GM12875 (cell line): ENCODE measurements at regions not wholly inside any gene's neighbourhood (a gene's known extent, or its start where the extent isn't known, plus 50 kb on each side); places are given as distances from the start of the nearest gene placed in this dataset.

Experiments
- H3K4me3 ChIP-seq: one replicate; pipeline ENCODE4 v1.5.1; 2011; ENCODE audit warnings: low read depth, low read length, control low read depth
- TF ChIP-seq, protein P1 (sequence below): IDR thresholded peaks from 2 replicates; pipeline ENCODE4 v1.5.1; 2011; ENCODE audit warnings: low read depth, mild to moderate bottlenecking, control low read depth, inconsistent platforms, low read length, moderate library complexity, borderline replicate concordance; ENCODE audit not compliant: insufficient read depth

DNA sequence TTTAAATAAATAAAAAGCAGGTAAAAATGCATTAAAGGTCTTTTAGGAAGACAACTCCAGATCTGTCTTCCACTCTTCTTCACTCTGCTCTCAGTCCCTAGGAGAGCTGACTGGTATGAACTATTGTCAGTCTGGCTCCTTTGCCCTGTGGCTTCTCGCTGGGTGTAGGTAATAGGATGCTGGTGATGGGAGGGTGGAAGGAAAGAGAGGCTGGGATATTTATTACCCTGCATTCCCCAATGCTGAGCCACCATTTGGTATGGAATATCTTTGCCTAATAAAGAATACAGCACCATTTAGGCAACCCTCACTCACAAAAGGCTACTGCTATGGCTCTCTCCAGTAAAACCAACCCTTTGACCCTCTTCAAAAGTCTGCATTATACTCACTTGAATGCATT, 326.9 kb downstream of the CNTN3 start:
- H3K4me3 ChIP-seq = no peak overlapping the region
- TF ChIP-seq, protein P1, sequence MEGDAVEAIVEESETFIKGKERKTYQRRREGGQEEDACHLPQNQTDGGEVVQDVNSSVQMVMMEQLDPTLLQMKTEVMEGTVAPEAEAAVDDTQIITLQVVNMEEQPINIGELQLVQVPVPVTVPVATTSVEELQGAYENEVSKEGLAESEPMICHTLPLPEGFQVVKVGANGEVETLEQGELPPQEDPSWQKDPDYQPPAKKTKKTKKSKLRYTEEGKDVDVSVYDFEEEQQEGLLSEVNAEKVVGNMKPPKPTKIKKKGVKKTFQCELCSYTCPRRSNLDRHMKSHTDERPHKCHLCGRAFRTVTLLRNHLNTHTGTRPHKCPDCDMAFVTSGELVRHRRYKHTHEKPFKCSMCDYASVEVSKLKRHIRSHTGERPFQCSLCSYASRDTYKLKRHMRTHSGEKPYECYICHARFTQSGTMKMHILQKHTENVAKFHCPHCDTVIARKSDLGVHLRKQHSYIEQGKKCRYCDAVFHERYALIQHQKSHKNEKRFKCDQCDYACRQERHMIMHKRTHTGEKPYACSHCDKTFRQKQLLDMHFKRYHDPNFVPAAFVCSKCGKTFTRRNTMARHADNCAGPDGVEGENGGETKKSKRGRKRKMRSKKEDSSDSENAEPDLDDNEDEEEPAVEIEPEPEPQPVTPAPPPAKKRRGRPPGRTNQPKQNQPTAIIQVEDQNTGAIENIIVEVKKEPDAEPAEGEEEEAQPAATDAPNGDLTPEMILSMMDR = no peak

DNA sequence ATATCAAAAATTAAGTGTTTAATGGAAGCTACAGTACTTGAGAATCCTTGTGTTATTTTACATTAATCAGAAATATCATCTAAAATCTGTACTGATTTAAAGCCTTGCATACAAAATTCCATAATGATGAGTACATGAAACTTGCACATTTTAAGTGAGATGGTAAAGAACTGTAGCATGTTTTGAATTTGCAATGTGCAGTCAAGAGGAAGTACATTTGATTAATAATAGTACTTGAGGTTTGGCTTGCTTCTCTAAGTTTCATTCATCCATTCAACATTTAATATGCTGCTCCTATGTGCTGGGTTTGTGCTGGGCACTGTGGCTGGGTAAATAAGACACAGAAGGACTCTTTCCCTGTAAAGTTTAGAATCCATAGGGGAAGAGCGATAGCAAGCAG, 332.3 kb downstream of the CNTN3 start:
- TF ChIP-seq, protein P1 = no peak
- H3K4me3 ChIP-seq = no peak overlapping the region

DNA sequence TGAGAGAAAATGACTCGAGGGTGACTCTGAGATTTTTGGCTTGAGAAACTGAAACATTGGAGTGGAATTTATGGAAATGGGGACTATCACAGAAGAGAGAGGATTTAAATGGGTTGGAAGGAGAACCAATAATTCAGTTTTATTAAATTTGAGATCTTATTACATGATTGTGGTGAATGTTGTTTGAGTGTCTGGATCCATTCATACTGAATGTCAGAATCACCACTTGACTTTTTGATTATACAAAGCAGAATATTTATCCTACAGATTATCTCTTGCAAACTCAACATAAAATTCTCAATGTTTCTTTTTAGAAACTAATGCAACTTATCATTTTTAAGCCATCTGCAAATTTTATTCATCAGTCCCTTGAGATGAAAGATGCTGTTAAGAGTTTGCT, 332.8 kb downstream of the CNTN3 start:
- TF ChIP-seq, protein P1 = no peak
- H3K4me3 ChIP-seq = no peak overlapping the region

DNA sequence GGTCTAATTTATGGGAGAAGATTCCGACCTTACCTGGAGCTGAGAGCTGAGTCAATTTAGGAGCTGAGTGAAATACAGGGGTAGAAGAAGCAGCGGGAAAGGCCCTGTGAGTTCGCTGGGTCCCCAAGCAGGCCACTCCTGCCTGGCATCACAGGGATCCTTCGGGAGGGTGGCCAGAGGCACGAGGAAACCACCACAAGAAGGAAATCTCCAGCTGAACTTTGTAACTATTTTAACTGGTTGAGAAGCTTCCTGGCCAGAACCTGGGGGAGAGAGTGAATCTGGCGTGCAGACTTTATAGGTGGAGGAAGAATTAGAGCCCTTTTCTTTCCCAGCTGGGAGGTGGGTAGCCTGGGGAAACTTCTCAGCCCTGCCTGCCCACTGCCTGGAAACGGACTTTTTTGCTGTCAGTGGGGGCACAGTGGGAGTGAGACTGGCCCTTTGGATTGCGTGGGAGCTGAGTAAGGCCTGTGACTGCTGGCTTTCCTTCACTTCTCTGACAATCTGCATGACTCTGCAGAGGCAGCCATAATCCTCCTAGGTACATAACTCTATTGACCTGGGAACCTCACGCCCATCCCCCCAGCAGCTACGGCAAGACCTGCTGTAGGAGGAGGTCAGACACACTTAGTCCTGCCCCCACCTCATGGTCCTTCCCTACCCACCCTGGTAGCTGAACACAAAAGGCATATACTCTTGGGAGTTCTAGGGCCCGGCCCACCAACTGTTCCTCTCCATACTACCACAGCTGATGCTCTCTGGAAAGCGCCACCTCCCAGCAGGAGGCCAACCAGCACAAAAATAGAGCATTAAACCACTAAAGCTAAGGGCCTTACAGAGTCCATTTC, 340.7 kb downstream of the CNTN3 start:
- no peak overlapping the region for H3K4me3 ChIP-seq
- TF ChIP-seq, protein P1 = no peak

DNA sequence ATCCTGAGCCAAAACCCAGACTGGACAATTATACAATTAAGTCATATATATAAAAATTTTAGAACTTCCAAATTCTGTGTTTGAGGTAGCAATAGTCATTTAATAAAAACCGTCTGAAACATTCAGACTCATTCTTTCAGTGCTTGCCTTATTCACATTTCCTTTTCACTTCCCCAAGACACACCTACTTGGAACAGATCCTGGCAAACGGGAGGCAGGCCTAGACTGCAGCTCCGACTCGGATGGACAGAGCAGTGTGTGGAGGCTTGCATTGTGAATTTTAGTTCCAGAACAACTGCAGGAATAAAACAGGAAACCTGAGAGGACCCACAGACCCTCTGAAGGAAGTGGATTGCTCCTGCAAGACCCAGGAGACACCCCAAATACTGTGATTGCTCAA, 341.4 kb downstream of the CNTN3 start:
- H3K4me3 ChIP-seq = no peak overlapping the region
- TF ChIP-seq, protein P1 = no peak

DNA sequence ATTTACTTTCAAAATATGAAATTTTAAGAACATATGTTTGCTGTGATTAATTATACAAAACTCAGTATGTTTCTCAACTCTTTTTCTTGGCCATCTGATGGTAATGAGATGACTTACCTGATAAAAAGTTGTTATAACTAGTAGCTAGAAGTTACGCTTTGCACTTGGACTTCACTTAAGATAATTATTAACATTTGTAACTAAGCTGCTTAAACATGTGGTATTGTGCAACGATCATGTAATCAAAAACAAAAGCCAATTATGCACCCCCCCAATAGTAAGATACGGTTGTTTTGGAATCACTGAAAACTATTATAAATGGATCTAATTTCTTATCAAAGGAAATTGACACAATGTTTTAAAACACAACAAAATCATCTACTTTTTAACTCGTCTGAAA, 342.9 kb downstream of the CNTN3 start:
- H3K4me3 ChIP-seq = no peak overlapping the region
- TF ChIP-seq, protein P1 = no peak

DNA sequence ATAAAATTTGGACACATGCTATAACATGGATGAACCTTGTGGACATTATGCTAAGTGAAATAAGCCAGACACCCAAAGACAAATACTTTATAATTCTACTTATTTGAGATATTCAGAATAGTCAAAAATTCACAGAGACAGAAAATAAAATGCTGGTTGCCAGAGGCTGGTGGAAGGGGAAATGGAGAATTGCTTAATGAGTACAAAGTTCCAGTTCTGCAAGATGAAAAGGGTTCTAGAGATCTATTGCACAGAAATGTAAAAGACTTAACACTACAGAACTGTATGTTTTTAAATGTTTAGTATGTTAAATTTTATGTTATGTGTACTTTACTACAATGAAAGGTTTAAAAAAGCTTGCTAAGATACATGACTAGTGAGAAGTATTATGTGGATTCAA, 344.8 kb downstream of the CNTN3 start:
- H3K4me3 ChIP-seq = no peak overlapping the region
- TF ChIP-seq, protein P1 = no peak
